H9 (cell line): ENCODE measurements at regions not wholly inside any gene's neighbourhood (a gene's known extent, or its start where the extent isn't known, plus 50 kb on each side); places are given as distances from the start of the nearest gene placed in this dataset.

Experiments
- DNase-seq: peaks from one replicate; pipeline ENCODE4 v3.0.0-alpha.2; 2017
- H2AFZ ChIP-seq: one replicate; pipeline ENCODE4 v1.6.1; 2013; ENCODE audit warnings: mild to moderate bottlenecking, low read length, control low read depth, moderate library complexity
- H2AK5ac ChIP-seq: 2 replicates; pipeline ENCODE4 v1.6.1; 2013; ENCODE audit warnings: low read length, control low read depth, mixed read lengths; ENCODE audit not compliant: insufficient read length
- H2BK120ac ChIP-seq: one replicate; pipeline ENCODE4 v1.6.1; 2013; ENCODE audit warnings: low read depth, mild to moderate bottlenecking, low read length, control low read depth, inconsistent platforms; ENCODE audit not compliant: poor library complexity, severe bottlenecking
- H2BK12ac ChIP-seq: 2 replicates; pipeline ENCODE4 v1.6.1; 2013; ENCODE audit warnings: low read length, control low read depth, mixed read lengths, low read depth; ENCODE audit not compliant: insufficient read length
- H2BK15ac ChIP-seq: 2 replicates; pipeline ENCODE4 v1.6.1; 2013; ENCODE audit warnings: low read depth, low read length, control low read depth
- H2BK20ac ChIP-seq: one replicate; pipeline ENCODE4 v1.6.1; 2013; ENCODE audit warnings: low read depth, mild to moderate bottlenecking, low read length, control low read depth, inconsistent platforms; ENCODE audit not compliant: poor library complexity, severe bottlenecking
- H2BK5ac ChIP-seq: 2 replicates; pipeline ENCODE4 v1.6.1; 2013; ENCODE audit warnings: low read length, control low read depth, mixed read lengths; ENCODE audit not compliant: insufficient read length
- H3K14ac ChIP-seq: 2 replicates; pipeline ENCODE4 v1.6.1; 2013; ENCODE audit warnings: low read length, control low read depth; ENCODE audit not compliant: insufficient read depth
- H3K18ac ChIP-seq: 2 replicates; pipeline ENCODE4 v1.6.1; 2013; ENCODE audit warnings: low read depth, mild to moderate bottlenecking, mixed read lengths, low read length, control low read depth; ENCODE audit not compliant: insufficient read length
- H3K23ac ChIP-seq: 2 replicates; pipeline ENCODE4 v1.6.1; 2013; ENCODE audit warnings: low read length, control low read depth, mixed read lengths, low read depth; ENCODE audit not compliant: insufficient read length
- H3K23me2 ChIP-seq: 2 replicates; pipeline ENCODE4 v1.6.1; 2013; ENCODE audit warnings: low read depth, mild to moderate bottlenecking, mixed read lengths, low read length, control low read depth; ENCODE audit not compliant: insufficient read length, poor library complexity, severe bottlenecking
- H3K27ac ChIP-seq: 2 replicates; pipeline ENCODE4 v1.5.1; 2013; ENCODE audit warnings: low read length, control low read depth, mixed read lengths, low read depth; ENCODE audit not compliant: insufficient read length
- H3K27me3 ChIP-seq: 2 replicates; pipeline ENCODE4 v1.6.1; 2013; ENCODE audit warnings: low read length, control low read depth, inconsistent platforms; ENCODE audit not compliant: insufficient read depth
- H3K4ac ChIP-seq: 2 replicates; pipeline ENCODE4 v1.6.1; 2013; ENCODE audit warnings: low read depth, mild to moderate bottlenecking, control low read depth, inconsistent platforms, low read length, moderate library complexity
- H3K4me1 ChIP-seq: 2 replicates; pipeline ENCODE4 v1.6.1; 2013; ENCODE audit warnings: low read length, control low read depth, inconsistent platforms; ENCODE audit not compliant: insufficient read depth
- H3K4me2 ChIP-seq: 2 replicates; pipeline ENCODE4 v1.6.1; 2013; ENCODE audit warnings: low read length, control low read depth, mixed read lengths; ENCODE audit not compliant: insufficient read length, insufficient read depth
- H3K56ac ChIP-seq: 2 replicates; pipeline ENCODE4 v1.6.1; 2013; ENCODE audit warnings: low read depth, mild to moderate bottlenecking, mixed read lengths, low read length, control low read depth; ENCODE audit not compliant: insufficient read length
- H3K79me1 ChIP-seq: 2 replicates; pipeline ENCODE4 v1.6.1; 2013; ENCODE audit warnings: low read depth, mild to moderate bottlenecking, moderate library complexity, low read length, control low read depth, inconsistent platforms; ENCODE audit not compliant: insufficient read depth, poor library complexity, severe bottlenecking
- H3K79me2 ChIP-seq: 2 replicates; pipeline ENCODE4 v1.6.1; 2013; ENCODE audit warnings: low read length, control low read depth, inconsistent platforms; ENCODE audit not compliant: insufficient read depth
- H3K9ac ChIP-seq: 2 replicates; pipeline ENCODE4 v1.6.1; 2013; ENCODE audit warnings: low read length, control low read depth, mixed read lengths; ENCODE audit not compliant: insufficient read length; ENCODE audit errors: extremely low read depth
- H3K9me3 ChIP-seq: one replicate; pipeline ENCODE4 v1.6.1; 2013; ENCODE audit warnings: low read depth, low read length, inconsistent platforms; ENCODE audit not compliant: control insufficient read depth
- H3T11ph ChIP-seq: one replicate; pipeline ENCODE4 v1.6.1; 2013; ENCODE audit warnings: mild to moderate bottlenecking, low read length, control low read depth, inconsistent platforms
- H4K20me1 ChIP-seq: one replicate; pipeline ENCODE4 v1.6.1; 2013; ENCODE audit not compliant: control insufficient read depth, insufficient read length, insufficient read depth
- H4K5ac ChIP-seq: 2 replicates; pipeline ENCODE4 v1.6.1; 2013; ENCODE audit warnings: low read depth, mild to moderate bottlenecking, mixed read lengths, low read length, control low read depth; ENCODE audit not compliant: insufficient read length
- H4K8ac ChIP-seq: replicated peaks from 2 replicates; pipeline ENCODE4 v1.6.1; 2013; ENCODE audit warnings: low read length, control low read depth, mixed read lengths, low read depth; ENCODE audit not compliant: insufficient read length
- H4K91ac ChIP-seq: 2 replicates; pipeline ENCODE4 v1.6.1; 2013; ENCODE audit warnings: low read depth, mild to moderate bottlenecking, moderate library complexity, mixed read lengths, low read length, control low read depth; ENCODE audit not compliant: insufficient read length
- H3K27ac Mint-ChIP-seq, 3 experiments: 2 replicates in 2 of 3; 3 replicates in 1 of 3; pipeline ENCODE4 v1.8.0; 2020 to 2021; ENCODE audit warnings: mixed read lengths in 3 of 3, mild to moderate bottlenecking in 1 of 3, moderate library complexity in 1 of 3
- H3K27me3 Mint-ChIP-seq: 2 replicates; pipeline ENCODE4 v1.8.0; 2021; ENCODE audit warnings: low read depth, mild to moderate bottlenecking, moderate library complexity, mixed read lengths
- H3K36me3 Mint-ChIP-seq, 3 experiments: 2 replicates in 2 of 3; 3 replicates in 1 of 3; pipeline ENCODE4 v1.8.0; 2020 to 2021; ENCODE audit warnings: low read depth in 3 of 3, mixed read lengths in 3 of 3; ENCODE audit not compliant: insufficient read depth in 1 of 3
- H3K4me1 Mint-ChIP-seq, 2 experiments: 2 replicates each; pipeline ENCODE4 v1.8.0; 2020; ENCODE audit warnings: mixed read lengths in 2 of 2
- H3K4me3 Mint-ChIP-seq, 2 experiments: 2 replicates in 1 of 2; 3 replicates in 1 of 2; pipeline ENCODE4 v1.8.0; 2020 to 2021; ENCODE audit warnings: mild to moderate bottlenecking in 2 of 2, mixed read lengths in 2 of 2, moderate library complexity in 1 of 2
- H3K9me3 Mint-ChIP-seq, 2 experiments: 2 replicates in 1 of 2; 3 replicates in 1 of 2; pipeline ENCODE4 v1.8.0; 2020; ENCODE audit warnings: mild to moderate bottlenecking in 2 of 2, mixed read lengths in 2 of 2, moderate library complexity in 1 of 2
- CTCF ChIP-seq: fragments of 200-600 bp; sonication (generic); conservative IDR thresholded peaks from 3 replicates; pipeline ENCODE4 v1.8.0; 2021; ENCODE audit warnings: antibody characterized with exemption, mild to moderate bottlenecking
- whole genome bisulfite sequencing: extraction: QIAGEN DNeasy Blood & Tissue Kit; methylation state at CpG from one replicate; pipeline ENCODE4 v1.1.7; 2013; ENCODE audit warnings: missing lambda C conversion rate, low lambda C conversion rate, mixed read lengths; ENCODE audit not compliant: insufficient read length; ENCODE audit errors: extremely low coverage; 5-methylcytosine and 5-hydroxymethylcytosine counted together

- WGBS = no CpG with 5 or more reads among the region's 12 CpGs
Observed at GRCh38 chr18:47737198-47737830, 193.1 kb downstream of the SMAD2 start.

More at GRCh38 chr18:47737198-47737830, 193.1 kb downstream of the SMAD2 start:
- no peak for DNase-seq
- Histone ChIP-seq H3K23ac (no peak overlapping the region), H2BK15ac (no peak overlapping the region), H2AFZ (no peak overlapping the region), H2BK120ac (no peak overlapping the region), H3K79me1 (no peaks in the 10 kb centered on the region), H3T11ph (no peak overlapping the region), H4K20me1 (no peaks in the 10 kb centered on the region), H2BK20ac (no peak overlapping the region), H3K9me3 (no peaks in the 10 kb centered on the region), H2AK5ac (no peak overlapping the region), H3K4ac (no peak overlapping the region), H2BK12ac (no peak overlapping the region), H3K14ac (no peak overlapping the region), H3K4me1 (no peaks in the 10 kb centered on the region), H4K91ac (no peak overlapping the region), H3K56ac (no peak overlapping the region), H4K5ac (no peak overlapping the region), H2BK5ac (no peak overlapping the region), H3K9ac (no peak overlapping the region), H4K8ac (no peak overlapping the region), H3K79me2 (no peaks in the 10 kb centered on the region), H3K4me2 (no peak overlapping the region), H3K27ac (no peak overlapping the region), H3K18ac (no peak overlapping the region), H3K27me3 (no peaks in the 10 kb centered on the region), H3K23me2 (no peaks in the 10 kb centered on the region)
- peaks cover 10% of the 10 kb centered on the region for H3K27me3 Mint-ChIP-seq
- no peak overlapping the region for H3K27ac Mint-ChIP-seq
- peaks cover 4% of the 10 kb centered on the region in 2 experiments; a peak in 2 of 4 replicates for H3K4me1 Mint-ChIP-seq
- no peaks in the 10 kb centered on the region for H3K36me3 Mint-ChIP-seq
- H3K9me3 Mint-ChIP-seq = no peaks in the 10 kb centered on the region; a peak in 3 of 5 replicates
- H3K4me3 Mint-ChIP-seq = no peak overlapping the region
- TF ChIP-seq CTCF = no peak
